CD8-positive, alpha-beta memory T cell (primary cell): ENCODE measurements at regions not wholly inside any gene's neighbourhood (a gene's known extent, or its start where the extent isn't known, plus 50 kb on each side); places are given as distances from the start of the nearest gene placed in this dataset.
A peak's percentile ranks its signal among the peaks of the same experiment; 100 is the strongest.

Experiments used
- CTCF ChIA-PET: fragments of 350-600 bp; sonication (Branson Sonifier 250); formaldehyde crosslinking; loops from one replicate; lab custom pipeline; 2021; ENCODE audit warnings: antibody characterized with exemption; lab: Charles Lee
- POLR2A ChIA-PET: fragments of 350-600 bp; sonication (Branson Sonifier 250); formaldehyde crosslinking; loops from one replicate; lab custom pipeline; 2021; ENCODE audit warnings: antibody characterized with exemption; lab: Charles Lee
- DNase-seq, 5 donors: peaks; one replicate each; pipeline versions ENCODE4 v3.0.0 to v3.0.0-alpha.2; 2020 to 2022; ENCODE audit warnings: mixed read lengths in 1 of 5
- H3K27ac ChIP-seq: one replicate; pipeline ENCODE4 v1.7.0; 2013; ENCODE audit warnings: low read depth, mild to moderate bottlenecking, low read length, moderate library complexity
- H3K27me3 ChIP-seq: 2 replicates; pipeline ENCODE4 v1.7.0; 2013; ENCODE audit warnings: low read length, mild to moderate bottlenecking; ENCODE audit not compliant: insufficient read depth, poor library complexity, severe bottlenecking
- H3K36me3 ChIP-seq: 2 replicates; pipeline ENCODE4 v1.7.0; 2013; ENCODE audit warnings: mild to moderate bottlenecking, low read length, moderate library complexity; ENCODE audit not compliant: insufficient read depth
- H3K4me1 ChIP-seq: 2 replicates; pipeline ENCODE4 v1.7.0; 2013; ENCODE audit warnings: mild to moderate bottlenecking, low read length, moderate library complexity; ENCODE audit not compliant: insufficient read depth
- H3K4me3 ChIP-seq: 2 replicates; pipeline ENCODE4 v1.7.0; 2013; ENCODE audit warnings: mild to moderate bottlenecking, low read length
- H3K9me3 ChIP-seq: 2 replicates; pipeline ENCODE4 v1.7.0; 2013; ENCODE audit warnings: mild to moderate bottlenecking, low read length
- H3K27ac Mint-ChIP-seq, 8 donors: one replicate each; pipeline ENCODE4 v1.8.0; 2020 to 2021; ENCODE audit warnings: mixed read lengths in 8 of 8, mild to moderate bottlenecking in 6 of 8, inconsistent platforms in 3 of 8, moderate library complexity in 3 of 8
- H3K27me3 Mint-ChIP-seq, 2 donors: one replicate each; pipeline ENCODE4 v1.8.0; 2020 to 2021; ENCODE audit warnings: mixed read lengths in 2 of 2, mild to moderate bottlenecking in 1 of 2, moderate library complexity in 1 of 2
- H3K36me3 Mint-ChIP-seq, 3 donors: one replicate each; pipeline ENCODE4 v1.8.0; 2020 to 2021; ENCODE audit warnings: mixed read lengths in 3 of 3, inconsistent platforms in 1 of 3, mild to moderate bottlenecking in 1 of 3
- H3K4me1 Mint-ChIP-seq, 3 donors: one replicate each; pipeline ENCODE4 v1.8.0; 2020 to 2021; ENCODE audit warnings: mixed read lengths in 3 of 3, inconsistent platforms in 1 of 3, mild to moderate bottlenecking in 1 of 3
- H3K4me3 Mint-ChIP-seq, 7 donors: one replicate each; pipeline ENCODE4 v1.8.0; 2020 to 2021; ENCODE audit warnings: mixed read lengths in 7 of 7, mild to moderate bottlenecking in 6 of 7, moderate library complexity in 4 of 7, inconsistent platforms in 2 of 7
- H3K9me3 Mint-ChIP-seq, 5 donors: one replicate each; pipeline ENCODE4 v1.8.0; 2020 to 2022; ENCODE audit warnings: mixed read lengths in 5 of 5, mild to moderate bottlenecking in 3 of 5, moderate library complexity in 2 of 5, inconsistent platforms in 1 of 5

GRCh38 chr11:116660011-116660410 lies 112.8 kb downstream of the BUD13 start:
- POLR2A ChIA-PET: no interaction called here
- Histone ChIP-seq H3K9me3 (no peaks in the 10 kb centered on the region), H3K27me3 (no peaks in the 10 kb centered on the region), H3K36me3 (no peaks in the 10 kb centered on the region), H3K4me1 (no peaks in the 10 kb centered on the region), H3K27ac (no peak overlapping the region), H3K4me3 (no peak overlapping the region)
- Mint-ChIP-seq H3K4me3 (no peak overlapping the region), H3K27me3 (peaks cover 20 to 57% of the 10 kb centered on the region in 2 donors), H3K36me3 (peaks cover 0 to 2% (median under 1%) of the 10 kb centered on the region in 3 donors), H3K9me3 (peaks cover 4 to 16% (median 11%) of the 10 kb centered on the region in 5 donors), H3K4me1 (no peaks in the 10 kb centered on the region), H3K27ac (peak overlapping the region in 1 of 8 donors; percentile 84)
- DNase-seq: no peak
- CTCF ChIA-PET: no interaction called here

- Mint-ChIP-seq H3K36me3 (peaks cover 0 to 4% (median 2%) of the 10 kb centered on the region in 3 donors), H3K4me3 (no peak overlapping the region), H3K27me3 (peaks cover 20 to 60% of the 10 kb centered on the region in 2 donors), H3K27ac (no peak overlapping the region), H3K9me3 (peaks cover 0 to 16% (median 8%) of the 10 kb centered on the region in 5 donors), H3K4me1 (no peaks in the 10 kb centered on the region)
- Histone ChIP-seq H3K36me3 (no peaks in the 10 kb centered on the region), H3K4me3 (no peak overlapping the region), H3K27me3 (no peaks in the 10 kb centered on the region), H3K9me3 (no peaks in the 10 kb centered on the region), H3K27ac (no peak overlapping the region), H3K4me1 (no peaks in the 10 kb centered on the region)
- no peak for DNase-seq
- POLR2A ChIA-PET: no interaction called here
- CTCF ChIA-PET: no interaction called here
These were observed 113.8 kb downstream of the BUD13 start for GRCh38 chr11:116658876-116659535.

- CTCF ChIA-PET: no interaction called here
- H3K27ac Mint-ChIP-seq: no peak overlapping the region
- no peak overlapping the region for H3K4me3 Mint-ChIP-seq
- Histone ChIP-seq H3K27me3 (no peaks in the 10 kb centered on the region), H3K4me3 (no peak overlapping the region), H3K36me3 (no peaks in the 10 kb centered on the region), H3K9me3 (no peaks in the 10 kb centered on the region), H3K27ac (no peak overlapping the region), H3K4me1 (no peaks in the 10 kb centered on the region)
- peaks cover 0 to 4% (median 2%) of the 10 kb centered on the region in 3 donors for H3K36me3 Mint-ChIP-seq
- POLR2A ChIA-PET: no interaction called here
- DNase-seq: no peak
- H3K27me3 Mint-ChIP-seq: peaks cover 20 to 56% of the 10 kb centered on the region in 2 donors
- no peaks in the 10 kb centered on the region for H3K4me1 Mint-ChIP-seq
- H3K9me3 Mint-ChIP-seq: peaks cover 0 to 12% (median 5%) of the 10 kb centered on the region in 5 donors
These were observed 114.7 kb downstream of the BUD13 start for GRCh38 chr11:116657842-116658825.

- no peak for DNase-seq
- H3K27me3 Mint-ChIP-seq: peaks cover 16 to 40% of the 10 kb centered on the region in 2 donors
These were observed 116.8 kb downstream of the BUD13 start for GRCh38 chr11:116656011-116656410.

GRCh38 chr11:116654526-116654925 lies 118.3 kb downstream of the BUD13 start:
- POLR2A ChIA-PET: no interaction called here
- H3K4me1 Mint-ChIP-seq: peaks cover 0 to 8% (median 0%) of the 10 kb centered on the region in 3 donors
- DNase-seq: no peak
- Histone ChIP-seq H3K9me3 (no peaks in the 10 kb centered on the region), H3K27ac (no peak overlapping the region), H3K36me3 (no peaks in the 10 kb centered on the region), H3K27me3 (no peaks in the 10 kb centered on the region), H3K4me1 (no peaks in the 10 kb centered on the region), H3K4me3 (no peak overlapping the region)
- peaks cover 12 to 34% of the 10 kb centered on the region in 2 donors for H3K27me3 Mint-ChIP-seq
- H3K4me3 Mint-ChIP-seq: no peak overlapping the region
- H3K9me3 Mint-ChIP-seq: peaks cover 0 to 12% (median 4%) of the 10 kb centered on the region in 5 donors
- H3K27ac Mint-ChIP-seq: no peak overlapping the region
- H3K36me3 Mint-ChIP-seq: peaks cover 0 to 4% (median 0%) of the 10 kb centered on the region in 3 donors
- CTCF ChIA-PET: no interaction called here

More at GRCh38 chr11:116656011-116656410, 116.8 kb downstream of the BUD13 start:
- Mint-ChIP-seq H3K9me3 (peaks cover 0 to 12% (median 4%) of the 10 kb centered on the region in 5 donors), H3K27ac (no peak overlapping the region), H3K36me3 (peaks cover 0 to 4% (median 0%) of the 10 kb centered on the region in 3 donors), H3K4me1 (peaks cover 0 to 8% (median 0%) of the 10 kb centered on the region in 3 donors), H3K4me3 (no peak overlapping the region)
- no peaks in the 10 kb centered on the region for H3K36me3 ChIP-seq
- H3K9me3 ChIP-seq: no peaks in the 10 kb centered on the region
- POLR2A ChIA-PET: no interaction called here
- CTCF ChIA-PET: no interaction called here
- H3K27ac ChIP-seq: no peak overlapping the region
- no peak overlapping the region for H3K4me3 ChIP-seq
- no peaks in the 10 kb centered on the region for H3K4me1 ChIP-seq
- H3K27me3 ChIP-seq: no peaks in the 10 kb centered on the region

- no peaks in the 10 kb centered on the region for H3K4me1 ChIP-seq
- no peak overlapping the region for H3K4me3 ChIP-seq
- no peak overlapping the region for H3K27ac Mint-ChIP-seq
- H3K27ac ChIP-seq: no peak overlapping the region
- H3K27me3 ChIP-seq: no peaks in the 10 kb centered on the region
- peaks cover 10 to 25% of the 10 kb centered on the region in 2 donors for H3K27me3 Mint-ChIP-seq
- no peaks in the 10 kb centered on the region for H3K9me3 ChIP-seq
- peaks cover 0 to 12% (median 4%) of the 10 kb centered on the region in 5 donors for H3K9me3 Mint-ChIP-seq
- H3K36me3 Mint-ChIP-seq: peaks cover 0 to 4% (median 0%) of the 10 kb centered on the region in 3 donors
- no peak for DNase-seq
- H3K4me3 Mint-ChIP-seq: no peak overlapping the region
- ChIA-PET POLR2A (no interaction called here), CTCF (interaction anchor here (1.1 kb wide), 1 partner anchor 11 kb away, joined by 3 read pairs; no protein-coding TSS in a partner anchor)
- no peaks in the 10 kb centered on the region for H3K36me3 ChIP-seq
- H3K4me1 Mint-ChIP-seq: peaks cover 0 to 8% (median 0%) of the 10 kb centered on the region in 3 donors
These were observed 119.6 kb downstream of the BUD13 start for GRCh38 chr11:116653206-116653605.

- no peak overlapping the region for H3K4me3 Mint-ChIP-seq
- Histone ChIP-seq H3K4me3 (no peak overlapping the region), H3K27me3 (no peaks in the 10 kb centered on the region), H3K9me3 (no peaks in the 10 kb centered on the region), H3K27ac (no peak overlapping the region), H3K36me3 (no peaks in the 10 kb centered on the region), H3K4me1 (no peaks in the 10 kb centered on the region)
- peaks cover 0 to 4% (median 0%) of the 10 kb centered on the region in 3 donors for H3K36me3 Mint-ChIP-seq
- peaks cover 0 to 12% (median 4%) of the 10 kb centered on the region in 5 donors for H3K9me3 Mint-ChIP-seq
- H3K27me3 Mint-ChIP-seq: peaks cover 7 to 27% of the 10 kb centered on the region in 2 donors
- H3K27ac Mint-ChIP-seq: peak overlapping the region in 1 of 8 donors; percentile 74
- H3K4me1 Mint-ChIP-seq: peaks cover 0 to 8% (median 0%) of the 10 kb centered on the region in 3 donors
- ChIA-PET POLR2A (no interaction called here), CTCF (no interaction called here)
- DNase-seq: no peak
These were observed 121.0 kb downstream of the BUD13 start for GRCh38 chr11:116651737-116652237.
